Neuronal stem cell (in vitro differentiated cells): ENCODE measurements at regions not wholly inside any gene's neighbourhood (a gene's known extent, or its start where the extent isn't known, plus 50 kb on each side); places are given as distances from the start of the nearest gene placed in this dataset.

Experiments
- DNase-seq: peaks from one replicate; pipeline ENCODE4 v3.0.0-alpha.2; 2013; ENCODE audit warnings: low spot score
- H2AFZ ChIP-seq: one replicate; pipeline ENCODE4 v1.6.1; 2013; ENCODE audit warnings: mild to moderate bottlenecking, low read length, inconsistent platforms
- H2AK5ac ChIP-seq: 2 replicates; pipeline ENCODE4 v1.6.1; 2013; ENCODE audit warnings: low read depth, mild to moderate bottlenecking, inconsistent platforms, low read length, moderate library complexity, mixed read lengths
- H2BK120ac ChIP-seq: 2 replicates; pipeline ENCODE4 v1.6.1; 2013; ENCODE audit warnings: low read depth, mild to moderate bottlenecking, inconsistent platforms, low read length, moderate library complexity, mixed read lengths
- H2BK12ac ChIP-seq: one replicate; pipeline ENCODE4 v1.6.1; 2013; ENCODE audit warnings: low read length, inconsistent platforms
- H2BK15ac ChIP-seq: 2 replicates; pipeline ENCODE4 v1.6.1; 2013; ENCODE audit warnings: mild to moderate bottlenecking, low read length, inconsistent platforms, mixed read lengths
- H2BK5ac ChIP-seq: one replicate; pipeline ENCODE4 v1.6.1; 2013; ENCODE audit warnings: inconsistent platforms, mild to moderate bottlenecking, low read length, moderate library complexity
- H3K14ac ChIP-seq: one replicate; pipeline ENCODE4 v1.6.1; 2013; ENCODE audit warnings: low read length, inconsistent platforms
- H3K18ac ChIP-seq: 2 replicates; pipeline ENCODE4 v1.6.1; 2013; ENCODE audit warnings: low read length, inconsistent platforms
- H3K23ac ChIP-seq: 2 replicates; pipeline ENCODE4 v1.6.1; 2013; ENCODE audit warnings: low read depth, mild to moderate bottlenecking, mixed read lengths, low read length, inconsistent platforms; ENCODE audit not compliant: poor library complexity
- H3K27ac ChIP-seq: replicated peaks from 3 replicates; pipeline ENCODE4 v1.5.1; 2013; ENCODE audit warnings: low read length, inconsistent platforms
- H3K27me3 ChIP-seq, 3 experiments: 2 replicates each; pipeline ENCODE4 v1.6.1; 2013; ENCODE audit warnings: low read length in 3 of 3, mild to moderate bottlenecking in 2 of 3, inconsistent platforms in 1 of 3, low read depth in 1 of 3, mixed read lengths in 1 of 3, moderate library complexity in 1 of 3; ENCODE audit not compliant: control insufficient read depth in 3 of 3, insufficient read depth in 3 of 3
- H3K36me3 ChIP-seq, 2 donors: replicated peaks in 1 of 2; 2 replicates each; pipeline ENCODE4 v1.6.1; 2013; ENCODE audit warnings: low read length in 2 of 2; ENCODE audit not compliant: control insufficient read depth in 2 of 2, insufficient read depth in 2 of 2
- H3K4ac ChIP-seq: 2 replicates; pipeline ENCODE4 v1.6.1; 2013; ENCODE audit warnings: inconsistent platforms, mild to moderate bottlenecking, low read length, moderate library complexity
- H3K4me1 ChIP-seq, 2 donors: 1 replicate in 1 of 2; 2 replicates in 1 of 2; pipeline ENCODE4 v1.6.1; 2013; ENCODE audit warnings: low read length in 2 of 2, low read depth in 1 of 2; ENCODE audit not compliant: control insufficient read depth in 2 of 2, insufficient read depth in 1 of 2
- H3K4me2 ChIP-seq: one replicate; pipeline ENCODE4 v1.6.1; 2013; ENCODE audit warnings: mild to moderate bottlenecking, low read length, inconsistent platforms; ENCODE audit not compliant: insufficient read depth, poor library complexity, severe bottlenecking
- H3K4me3 ChIP-seq, 2 donors: 2 replicates each; pipeline ENCODE4 v1.5.1; 2013; ENCODE audit warnings: low read length in 2 of 2, mild to moderate bottlenecking in 2 of 2, inconsistent platforms in 1 of 2, moderate library complexity in 1 of 2
- H3K79me1 ChIP-seq: one replicate; pipeline ENCODE4 v1.6.1; 2013; ENCODE audit warnings: low read depth, mild to moderate bottlenecking, inconsistent platforms, low read length, moderate library complexity
- H3K9ac ChIP-seq: one replicate; pipeline ENCODE4 v1.6.1; 2013; ENCODE audit warnings: mild to moderate bottlenecking, low read depth, low read length, inconsistent platforms; ENCODE audit not compliant: poor library complexity
- H3K9me3 ChIP-seq, 2 donors: replicated peaks in 1 of 2; 2 replicates each; pipeline versions ENCODE3 to v1.6.1; 2013; ENCODE audit warnings: low read length in 2 of 2, mild to moderate bottlenecking in 2 of 2, inconsistent platforms in 1 of 2, low read depth in 1 of 2, mixed read lengths in 1 of 2, moderate library complexity in 1 of 2; ENCODE audit not compliant: control insufficient read depth in 2 of 2, insufficient read depth in 1 of 2
- H4K8ac ChIP-seq: one replicate; pipeline ENCODE4 v1.6.1; 2013; ENCODE audit warnings: low read depth, mild to moderate bottlenecking, inconsistent platforms, low read length, moderate library complexity
- H4K91ac ChIP-seq: one replicate; pipeline ENCODE4 v1.6.1; 2013; ENCODE audit warnings: low read length, low read depth, mild to moderate bottlenecking, inconsistent platforms; ENCODE audit not compliant: poor library complexity
- WGBS, 2 donors: extraction: QIAGEN DNeasy Blood & Tissue Kit; methylation state at CpG; one replicate each; pipeline ENCODE4 v1.1.7; 2013; ENCODE audit warnings: missing lambda C conversion rate in 2 of 2, mixed read lengths in 1 of 2; ENCODE audit not compliant: insufficient read length in 2 of 2, insufficient replicate concordance in 1 of 2; ENCODE audit errors: extremely low coverage in 2 of 2; 5-methylcytosine and 5-hydroxymethylcytosine counted together

DNA sequence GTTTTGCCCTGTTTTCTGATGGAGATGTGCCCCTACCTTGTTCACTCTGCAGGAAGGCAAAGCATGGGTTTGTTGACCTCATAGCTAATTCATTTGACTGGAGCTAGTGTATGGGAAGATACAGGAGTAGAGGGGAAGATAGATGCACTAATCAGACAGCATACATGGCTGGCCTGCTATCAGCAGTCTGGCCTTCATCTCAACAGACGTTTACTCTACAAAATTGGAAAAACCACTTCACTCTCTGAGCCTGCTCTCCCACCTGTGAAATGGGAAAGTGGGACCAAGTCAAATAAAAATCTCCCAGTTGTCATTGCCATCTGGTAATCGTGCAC, 235.2 kb upstream of the RAB4A start:
- H4K91ac ChIP-seq = no peak overlapping the region
- WGBS, 2 donors = no CpG with 5 or more reads among the region's 2 CpGs
- H3K9ac ChIP-seq = no peak overlapping the region
- no peak for DNase-seq
- H2BK5ac ChIP-seq = no peak overlapping the region
- H3K27ac ChIP-seq = no peak overlapping the region
- no peak overlapping the region for H2BK120ac ChIP-seq
- H3K79me1 ChIP-seq = no peaks in the 10 kb centered on the region
- no peak overlapping the region for H3K14ac ChIP-seq
- H3K36me3 ChIP-seq = no peaks in the 10 kb centered on the region
- no peak overlapping the region for H3K23ac ChIP-seq
- H3K9me3 ChIP-seq = no peaks in the 10 kb centered on the region
- H3K4me3 ChIP-seq = no peak overlapping the region
- H4K8ac ChIP-seq = no peak overlapping the region
- no peaks in the 10 kb centered on the region for H3K27me3 ChIP-seq
- no peak overlapping the region for H3K4me2 ChIP-seq
- H2AK5ac ChIP-seq = no peak overlapping the region
- no peak overlapping the region for H3K4ac ChIP-seq
- no peak overlapping the region for H3K18ac ChIP-seq
- no peak overlapping the region for H2BK12ac ChIP-seq
- no peak overlapping the region for H2AFZ ChIP-seq
- H2BK15ac ChIP-seq = no peak overlapping the region
- peaks cover 0 to 13% of the 10 kb centered on the region in 2 donors for H3K4me1 ChIP-seq

DNA sequence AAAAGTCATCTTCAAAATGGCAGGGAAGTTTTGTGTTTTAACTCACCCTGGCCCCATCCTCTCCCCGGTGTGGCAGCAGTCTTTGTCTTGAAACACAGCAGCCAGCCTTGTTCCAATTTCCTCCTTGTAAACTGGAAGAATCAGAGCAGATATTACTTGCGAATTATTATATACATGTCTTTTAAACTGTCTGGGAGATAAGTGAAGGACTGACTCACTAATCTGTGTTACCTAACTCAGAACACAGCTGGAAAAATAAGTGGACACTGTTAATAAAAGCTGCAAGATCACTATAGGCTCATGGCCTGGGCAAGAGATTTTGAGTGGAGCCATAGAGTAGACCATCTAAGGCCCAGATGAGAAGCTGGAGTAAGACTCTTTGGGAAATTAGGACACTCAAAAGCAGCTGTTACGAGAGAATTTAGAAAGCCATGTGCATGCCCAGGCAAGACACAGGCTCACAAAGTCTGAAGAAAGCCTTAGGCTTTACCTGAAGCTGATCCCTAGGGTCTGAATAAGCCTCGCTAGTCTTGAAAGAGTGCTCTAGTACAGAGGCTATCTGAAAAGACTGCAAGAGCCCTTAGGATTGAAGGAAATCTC, 233.0 kb upstream of the RAB4A start:
- H4K8ac ChIP-seq = no peak overlapping the region
- H3K79me1 ChIP-seq = no peaks in the 10 kb centered on the region
- no peak overlapping the region for H3K23ac ChIP-seq
- H3K4me3 ChIP-seq = no peak overlapping the region
- no peaks in the 10 kb centered on the region for H3K9me3 ChIP-seq
- H2BK15ac ChIP-seq = no peak overlapping the region
- H3K4me1 ChIP-seq = peaks cover 0 to 2% of the 10 kb centered on the region in 2 donors
- H2BK5ac ChIP-seq = no peak overlapping the region
- no peaks in the 10 kb centered on the region for H3K27me3 ChIP-seq
- H3K9ac ChIP-seq = no peak overlapping the region
- H3K4me2 ChIP-seq = no peak overlapping the region
- no peak for DNase-seq
- WGBS, 2 donors = no CpG with 5 or more reads among the region's 4 CpGs
- H2BK12ac ChIP-seq = no peak overlapping the region
- no peak overlapping the region for H3K18ac ChIP-seq
- no peak overlapping the region for H3K14ac ChIP-seq
- H4K91ac ChIP-seq = no peak overlapping the region
- peak overlapping the region; percentile 54 for H3K27ac ChIP-seq
- no peaks in the 10 kb centered on the region for H3K36me3 ChIP-seq
- H2BK120ac ChIP-seq = no peak overlapping the region
- H2AK5ac ChIP-seq = no peak overlapping the region
- H3K4ac ChIP-seq = no peak overlapping the region
- H2AFZ ChIP-seq = no peak overlapping the region

DNA sequence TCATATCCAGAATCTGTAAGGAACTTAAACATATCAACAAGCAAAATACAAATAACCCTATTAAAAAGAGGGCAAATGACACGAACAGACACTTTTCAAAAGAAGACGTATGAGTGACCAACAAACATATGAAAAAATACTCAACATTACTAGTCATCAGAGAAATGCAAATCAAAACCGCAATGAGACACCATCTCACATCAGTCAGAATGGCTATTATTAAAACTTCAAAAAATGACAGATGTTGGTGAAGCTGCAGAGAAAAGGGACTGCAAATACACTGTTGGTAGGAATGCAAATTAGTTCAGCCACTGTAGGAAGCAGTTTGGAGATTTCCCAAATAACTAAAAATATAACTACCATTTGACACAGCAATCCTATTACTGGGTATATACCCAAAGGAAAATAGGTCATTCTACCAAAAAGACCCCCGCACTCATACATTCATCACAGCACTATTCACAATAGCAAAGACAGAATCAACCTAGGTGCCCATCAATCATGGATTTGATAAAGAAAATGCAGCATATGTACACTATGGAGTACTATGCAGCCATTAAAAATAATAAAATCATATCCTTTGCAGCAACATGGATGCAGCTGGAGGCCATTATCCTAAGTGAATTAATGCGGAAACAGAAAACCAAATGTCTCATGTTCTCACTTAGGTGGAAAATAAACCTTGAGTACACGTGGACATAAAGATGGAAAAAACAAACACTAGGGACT, 230.1 kb upstream of the RAB4A start:
- Histone ChIP-seq H3K4me3 (no peak overlapping the region), H2BK5ac (no peak overlapping the region), H2AK5ac (no peak overlapping the region), H4K91ac (no peak overlapping the region), H3K9me3 (no peaks in the 10 kb centered on the region), H3K27ac (no peak overlapping the region), H3K14ac (no peak overlapping the region), H3K4me2 (no peak overlapping the region), H3K9ac (no peak overlapping the region), H2BK12ac (no peak overlapping the region), H4K8ac (no peak overlapping the region), H3K79me1 (no peaks in the 10 kb centered on the region), H3K4ac (no peak overlapping the region), H3K18ac (no peak overlapping the region), H3K4me1 (peaks cover 0 to 2% of the 10 kb centered on the region in 2 donors), H3K36me3 (no peaks in the 10 kb centered on the region), H2BK15ac (no peak overlapping the region), H3K23ac (no peak overlapping the region), H2AFZ (no peak overlapping the region), H3K27me3 (no peaks in the 10 kb centered on the region), H2BK120ac (no peak overlapping the region)
- DNase-seq = no peak
- no CpG with 5 or more reads among the region's 6 CpGs for WGBS, 2 donors

DNA sequence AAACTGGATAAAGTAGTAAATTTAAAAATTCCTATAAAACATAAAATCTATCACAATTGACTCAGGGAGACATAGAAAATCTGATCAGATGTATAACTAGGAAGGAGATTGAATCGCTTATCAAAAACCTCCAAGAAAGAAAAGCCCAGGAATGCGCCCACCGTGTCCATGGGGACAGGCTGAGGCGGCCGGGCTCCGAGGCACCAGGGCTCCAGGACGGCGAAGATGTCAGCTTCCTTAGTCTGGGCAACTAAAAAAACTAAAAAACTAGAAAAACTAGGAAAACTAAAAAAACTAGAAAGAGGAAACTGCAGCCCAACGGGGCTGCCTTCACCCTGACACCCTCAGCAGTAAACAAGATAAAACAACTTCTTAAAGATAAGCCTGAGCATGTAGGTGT, 229.0 kb upstream of the RAB4A start:
- Histone ChIP-seq H3K9ac (no peak overlapping the region), H3K18ac (no peak overlapping the region), H2BK12ac (no peak overlapping the region), H3K27ac (no peak overlapping the region), H3K79me1 (no peaks in the 10 kb centered on the region), H2BK15ac (no peak overlapping the region), H4K8ac (no peak overlapping the region), H3K23ac (no peak overlapping the region), H3K4ac (no peak overlapping the region), H2AK5ac (no peak overlapping the region), H3K4me2 (no peak overlapping the region), H4K91ac (no peak overlapping the region), H2BK120ac (no peak overlapping the region), H3K4me1 (peaks cover 0 to 2% of the 10 kb centered on the region in 2 donors), H3K4me3 (no peak overlapping the region), H2AFZ (no peak overlapping the region), H3K36me3 (no peaks in the 10 kb centered on the region), H2BK5ac (no peak overlapping the region), H3K27me3 (no peaks in the 10 kb centered on the region), H3K9me3 (no peaks in the 10 kb centered on the region), H3K14ac (no peak overlapping the region)
- DNase-seq = no peak
- WGBS, 2 donors = no CpG with 5 or more reads among the region's 9 CpGs
